Parathyroid adenoma (tissue), 2 donors: ENCODE measurements at regions not wholly inside any gene's neighbourhood (a gene's known extent, or its start where the extent isn't known, plus 50 kb on each side); places are given as distances from the start of the nearest gene placed in this dataset.

Source experiments
- H2AFZ ChIP-seq: fragments of 300-600 bp; sonication (generic); one replicate; pipeline ENCODE4 v1.7.0; 2017; ENCODE audit warnings: antibody characterized with exemption, mild to moderate bottlenecking
- H3K27ac ChIP-seq: fragments of 300-600 bp; sonication (generic); one replicate; pipeline ENCODE4 v1.7.0; 2017
- H3K27me3 ChIP-seq: fragments of 300-600 bp; sonication (generic); one replicate; pipeline ENCODE4 v1.7.0; 2017; ENCODE audit warnings: low read length; ENCODE audit not compliant: control insufficient read depth, insufficient read depth
- H3K36me3 ChIP-seq: fragments of 300-600 bp; sonication (generic); one replicate; pipeline ENCODE4 v1.7.0; 2017; ENCODE audit warnings: low read length; ENCODE audit not compliant: control insufficient read depth, insufficient read depth
- H3K4me1 ChIP-seq: fragments of 300-600 bp; sonication (generic); one replicate; pipeline ENCODE4 v1.7.0; 2017; ENCODE audit warnings: control low read depth
- H3K4me2 ChIP-seq: fragments of 300-600 bp; sonication (generic); one replicate; pipeline ENCODE4 v1.7.0; 2017; ENCODE audit warnings: low read length
- H3K4me3 ChIP-seq: fragments of 300-600 bp; sonication (generic); one replicate; pipeline ENCODE4 v1.7.0; 2017; ENCODE audit warnings: low read depth, low read length
- H3K79me2 ChIP-seq: fragments of 300-600 bp; sonication (generic); one replicate; pipeline ENCODE4 v1.7.0; 2017; ENCODE audit warnings: control low read depth
- H3K9ac ChIP-seq: fragments of 300-600 bp; sonication (generic); one replicate; pipeline ENCODE4 v1.7.0; 2017; ENCODE audit warnings: mild to moderate bottlenecking
- H3K9me3 ChIP-seq: fragments of 300-600 bp; sonication (generic); one replicate; pipeline ENCODE4 v1.7.0; 2017; ENCODE audit warnings: low read length; ENCODE audit not compliant: control insufficient read depth
- TF ChIP-seq, protein P1 (sequence below): fragments of 300-600 bp; sonication (generic); IDR thresholded peaks from one replicate; pipeline ENCODE4 v1.7.0; 2017; ENCODE audit warnings: antibody characterized with exemption, mild to moderate bottlenecking
- donor health status: primary hyperparathyroidism.

DNA sequence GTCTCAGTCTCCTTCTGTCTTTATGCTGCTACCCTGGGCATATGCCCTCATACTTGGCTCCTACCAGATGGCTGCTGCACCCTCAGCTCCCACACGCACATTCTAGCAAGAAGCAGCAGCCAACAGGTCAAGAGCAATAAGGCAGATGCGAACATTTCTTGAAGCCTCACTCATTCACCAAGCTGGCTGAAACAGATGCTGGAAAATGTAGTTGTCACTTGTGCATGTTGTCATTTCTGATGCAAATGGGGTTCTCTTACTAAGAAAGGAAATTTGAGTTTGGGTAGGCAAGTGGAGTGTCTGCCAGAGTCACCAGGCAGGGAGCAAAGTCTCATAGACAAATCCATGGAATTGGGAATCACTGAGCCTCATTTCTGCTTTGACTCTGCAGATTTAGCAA, 57.4 kb upstream of the SORBS2 start:
- no peak overlapping the region for H3K9ac ChIP-seq
- H2AFZ ChIP-seq = no peak overlapping the region
- TF ChIP-seq, protein P1, sequence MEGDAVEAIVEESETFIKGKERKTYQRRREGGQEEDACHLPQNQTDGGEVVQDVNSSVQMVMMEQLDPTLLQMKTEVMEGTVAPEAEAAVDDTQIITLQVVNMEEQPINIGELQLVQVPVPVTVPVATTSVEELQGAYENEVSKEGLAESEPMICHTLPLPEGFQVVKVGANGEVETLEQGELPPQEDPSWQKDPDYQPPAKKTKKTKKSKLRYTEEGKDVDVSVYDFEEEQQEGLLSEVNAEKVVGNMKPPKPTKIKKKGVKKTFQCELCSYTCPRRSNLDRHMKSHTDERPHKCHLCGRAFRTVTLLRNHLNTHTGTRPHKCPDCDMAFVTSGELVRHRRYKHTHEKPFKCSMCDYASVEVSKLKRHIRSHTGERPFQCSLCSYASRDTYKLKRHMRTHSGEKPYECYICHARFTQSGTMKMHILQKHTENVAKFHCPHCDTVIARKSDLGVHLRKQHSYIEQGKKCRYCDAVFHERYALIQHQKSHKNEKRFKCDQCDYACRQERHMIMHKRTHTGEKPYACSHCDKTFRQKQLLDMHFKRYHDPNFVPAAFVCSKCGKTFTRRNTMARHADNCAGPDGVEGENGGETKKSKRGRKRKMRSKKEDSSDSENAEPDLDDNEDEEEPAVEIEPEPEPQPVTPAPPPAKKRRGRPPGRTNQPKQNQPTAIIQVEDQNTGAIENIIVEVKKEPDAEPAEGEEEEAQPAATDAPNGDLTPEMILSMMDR = no peak
- H3K4me3 ChIP-seq = no peak overlapping the region
- no peaks in the 10 kb centered on the region for H3K27me3 ChIP-seq
- H3K4me2 ChIP-seq = no peak overlapping the region
- H3K4me1 ChIP-seq = no peaks in the 10 kb centered on the region
- no peak overlapping the region for H3K27ac ChIP-seq
- H3K9me3 ChIP-seq = no peaks in the 10 kb centered on the region
- H3K36me3 ChIP-seq = no peaks in the 10 kb centered on the region
- H3K79me2 ChIP-seq = no peaks in the 10 kb centered on the region

DNA sequence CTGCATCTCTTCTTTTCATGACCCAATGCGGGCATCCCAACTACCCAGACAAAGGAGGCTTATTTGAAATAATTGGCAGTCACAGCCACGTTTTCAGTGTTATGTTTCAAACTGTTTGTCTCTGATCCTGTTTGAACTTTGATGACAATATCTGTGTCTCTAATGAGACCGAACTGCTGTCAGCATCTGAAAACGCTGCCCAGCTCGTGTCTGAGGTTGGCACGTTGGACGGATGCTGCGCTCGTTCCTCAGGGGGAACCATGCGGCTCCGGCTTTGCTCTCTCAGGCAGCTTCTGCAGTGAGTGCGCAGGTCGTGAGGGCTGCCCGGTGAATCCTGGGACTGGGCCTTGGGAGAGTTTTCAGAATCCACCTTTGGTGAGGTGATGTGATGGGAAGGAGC, 58.4 kb upstream of the SORBS2 start:
- Histone ChIP-seq H3K9me3 (no peaks in the 10 kb centered on the region), H3K4me1 (no peaks in the 10 kb centered on the region), H3K4me2 (no peak overlapping the region), H3K9ac (no peak overlapping the region), H3K36me3 (no peaks in the 10 kb centered on the region), H3K79me2 (no peaks in the 10 kb centered on the region), H3K4me3 (no peak overlapping the region), H2AFZ (no peak overlapping the region), H3K27me3 (no peaks in the 10 kb centered on the region), H3K27ac (no peak overlapping the region)
- TF ChIP-seq, protein P1 = no peak

DNA sequence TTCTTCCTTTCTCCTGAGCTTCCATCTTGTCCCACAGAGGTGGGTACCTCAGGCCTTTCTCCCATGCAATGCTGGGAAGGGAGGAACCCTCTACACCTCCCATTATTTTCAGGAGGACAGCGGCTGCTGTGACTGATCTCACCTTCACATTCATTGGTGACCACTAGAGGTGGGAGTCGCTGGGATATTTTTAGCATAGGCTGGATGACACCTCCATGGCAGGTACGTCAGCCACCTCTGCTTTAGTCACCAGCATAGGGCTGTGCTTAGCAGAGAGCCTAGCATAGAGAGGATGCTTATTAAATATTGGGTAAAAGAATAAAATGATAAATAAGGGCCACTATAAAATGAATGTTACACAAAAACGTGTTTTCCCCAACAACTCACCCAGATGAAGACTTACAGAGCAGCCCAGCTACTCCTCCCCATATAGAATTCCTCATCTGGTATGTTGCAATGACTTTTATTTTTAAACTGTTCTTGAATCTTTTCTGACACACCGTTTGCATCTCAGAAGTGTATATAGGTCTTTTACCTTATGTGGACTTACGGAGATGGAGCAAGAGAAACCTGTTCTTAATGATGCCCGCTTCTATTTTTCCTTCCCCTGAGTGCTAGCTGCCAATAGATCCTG, 60.9 kb upstream of the SORBS2 start:
- no peak overlapping the region for H2AFZ ChIP-seq
- H3K27ac ChIP-seq = no peak overlapping the region
- no peaks in the 10 kb centered on the region for H3K4me1 ChIP-seq
- H3K9ac ChIP-seq = no peak overlapping the region
- H3K27me3 ChIP-seq = no peaks in the 10 kb centered on the region
- H3K4me2 ChIP-seq = no peak overlapping the region
- H3K9me3 ChIP-seq = no peaks in the 10 kb centered on the region
- H3K36me3 ChIP-seq = no peaks in the 10 kb centered on the region
- no peaks in the 10 kb centered on the region for H3K79me2 ChIP-seq
- TF ChIP-seq, protein P1 = no peak
- no peak overlapping the region for H3K4me3 ChIP-seq

DNA sequence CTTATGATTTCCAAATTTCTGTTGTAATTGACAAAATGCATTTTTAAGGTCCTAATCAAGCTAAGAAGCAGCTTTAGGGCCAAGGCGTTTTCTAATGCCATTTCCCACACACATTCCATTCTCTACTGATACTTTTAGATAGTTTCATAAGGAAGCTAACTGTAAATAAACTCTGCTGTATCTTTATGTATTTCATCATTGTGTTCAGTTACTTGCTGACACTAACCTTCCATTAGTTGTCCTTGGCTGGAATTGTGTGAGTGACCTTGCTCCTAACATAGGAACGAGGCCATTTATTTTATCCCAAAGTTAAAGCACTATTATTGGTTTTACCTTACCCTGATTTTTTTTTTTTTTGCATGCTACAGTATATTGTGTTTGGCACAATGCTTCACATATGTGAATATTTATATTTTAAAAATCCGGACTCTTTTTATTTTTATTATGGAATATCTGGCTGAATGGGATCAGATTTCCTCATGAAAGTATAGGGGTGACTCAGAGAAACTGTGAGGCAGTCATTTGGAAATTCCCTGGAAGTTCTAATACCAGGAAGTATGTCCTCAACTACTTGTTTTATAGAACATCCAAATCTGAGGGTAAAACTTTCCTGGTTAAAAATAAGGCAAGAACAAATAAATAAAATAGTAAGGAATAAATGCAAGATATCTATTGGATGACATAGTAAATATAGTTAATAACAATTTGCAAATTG, 62.7 kb upstream of the SORBS2 start:
- Histone ChIP-seq H3K9ac (no peak overlapping the region), H3K27me3 (no peaks in the 10 kb centered on the region), H3K4me1 (no peaks in the 10 kb centered on the region), H3K27ac (no peak overlapping the region), H3K4me2 (no peak overlapping the region), H2AFZ (no peak overlapping the region), H3K4me3 (no peak overlapping the region), H3K36me3 (no peaks in the 10 kb centered on the region), H3K79me2 (no peaks in the 10 kb centered on the region), H3K9me3 (no peaks in the 10 kb centered on the region)
- TF ChIP-seq, protein P1 = no peak
